Nephron progenitor cell (in vitro differentiated cells): ENCODE measurements at regions not wholly inside any gene's neighbourhood (a gene's known extent, or its start where the extent isn't known, plus 50 kb on each side); places are given as distances from the start of the nearest gene placed in this dataset.

ENCODE experiments used
- DNase-seq: peaks from one replicate; pipeline ENCODE4 v3.0.0; 2021
- H3K27ac Mint-ChIP-seq: 2 replicates; pipeline ENCODE4 v1.8.0; 2021; ENCODE audit warnings: mild to moderate bottlenecking, moderate library complexity, mixed read lengths
- H3K27me3 Mint-ChIP-seq: 2 replicates; pipeline ENCODE4 v1.8.0; 2021; ENCODE audit warnings: mild to moderate bottlenecking, low read depth, mixed read lengths; ENCODE audit not compliant: poor library complexity
- H3K36me3 Mint-ChIP-seq: 2 replicates; pipeline ENCODE4 v1.8.0; 2021; ENCODE audit warnings: low read depth, mixed read lengths
- H3K4me1 Mint-ChIP-seq: 2 replicates; pipeline ENCODE4 v1.8.0; 2021; ENCODE audit warnings: mixed read lengths
- H3K4me3 Mint-ChIP-seq: 2 replicates; pipeline ENCODE4 v1.8.0; 2021; ENCODE audit warnings: mild to moderate bottlenecking, moderate library complexity, mixed read lengths
- H3K9me3 Mint-ChIP-seq: 2 replicates; pipeline ENCODE4 v1.8.0; 2021; ENCODE audit warnings: mild to moderate bottlenecking, moderate library complexity, mixed read lengths
- CTCF ChIP-seq: fragments of 200-600 bp; sonication (generic); IDR thresholded peaks from 2 replicates; pipeline ENCODE4 v1.5.0; 2021; ENCODE audit warnings: antibody characterized with exemption

DNA sequence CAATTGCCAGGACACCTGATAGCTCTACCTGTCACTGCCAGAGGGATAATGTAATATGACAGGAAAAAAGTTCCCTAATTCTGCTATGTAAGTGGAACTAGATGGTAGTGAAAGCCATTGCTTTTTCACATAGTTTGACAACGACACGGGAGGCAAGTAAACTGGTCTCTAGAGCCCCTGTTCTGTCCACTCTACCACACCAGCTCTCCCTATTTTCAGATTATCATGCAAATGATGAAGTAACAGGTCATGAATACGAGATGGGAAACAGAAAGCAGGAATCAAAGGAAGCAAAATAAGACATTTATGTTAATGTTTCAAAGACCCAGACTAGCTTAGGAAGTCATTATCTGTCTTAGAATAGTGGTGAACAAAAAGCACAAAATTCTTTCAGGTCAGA, 56.2 kb downstream of the TAF11L14 start:
- TF ChIP-seq CTCF: no peak
- H3K4me1 Mint-ChIP-seq: no peaks in the 10 kb centered on the region

GRCh38 chr5:17691762-17692161, 57.5 kb downstream of the TAF11L14 start:
- Mint-ChIP-seq H3K4me3 (no peak overlapping the region), H3K4me1 (no peaks in the 10 kb centered on the region), H3K9me3 (no peaks in the 10 kb centered on the region), H3K27ac (no peak overlapping the region), H3K36me3 (no peaks in the 10 kb centered on the region), H3K27me3 (peaks cover 2% of the 10 kb centered on the region)
- TF ChIP-seq CTCF: no peak
- no peak for DNase-seq

More for the DNA sequence above, 56.2 kb downstream of the TAF11L14 start:
- no peak for DNase-seq
- Mint-ChIP-seq H3K27ac (no peak overlapping the region), H3K9me3 (no peaks in the 10 kb centered on the region), H3K27me3 (peaks cover 2% of the 10 kb centered on the region), H3K36me3 (no peaks in the 10 kb centered on the region), H3K4me3 (no peak overlapping the region)

- H3K4me1 Mint-ChIP-seq: peaks cover 5% of the 10 kb centered on the region
- H3K36me3 Mint-ChIP-seq: no peaks in the 10 kb centered on the region
- H3K4me3 Mint-ChIP-seq: no peak overlapping the region
- no peak for DNase-seq
- TF ChIP-seq CTCF: no peak
- no peak overlapping the region for H3K27ac Mint-ChIP-seq
- peaks cover 2% of the 10 kb centered on the region for H3K27me3 Mint-ChIP-seq
- no peaks in the 10 kb centered on the region for H3K9me3 Mint-ChIP-seq
Measured at GRCh38 chr5:17694371-17694770, 60.1 kb downstream of the TAF11L14 start.

DNA sequence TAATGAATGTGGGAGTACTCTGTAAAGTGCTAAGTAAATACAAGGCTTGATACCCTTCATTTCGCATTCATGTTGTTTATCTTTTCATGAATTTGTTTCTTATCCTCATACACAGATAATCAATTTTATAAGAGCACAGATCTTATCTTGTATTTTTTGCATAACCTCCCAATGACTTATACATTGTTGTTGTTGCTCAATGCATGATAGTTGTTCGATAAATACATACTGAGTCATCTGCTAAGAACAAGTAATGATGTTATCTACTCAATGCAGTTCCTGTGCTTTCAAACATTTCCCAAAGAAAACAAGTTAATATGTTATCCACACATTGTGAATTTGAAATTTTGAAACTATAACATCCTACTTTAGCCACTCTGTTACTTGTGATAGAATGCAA, 60.7 kb downstream of the TAF11L14 start:
- H3K27ac Mint-ChIP-seq: no peak overlapping the region
- no peak for TF ChIP-seq CTCF
- peaks cover 2% of the 10 kb centered on the region for H3K27me3 Mint-ChIP-seq
- no peak overlapping the region for H3K4me3 Mint-ChIP-seq
- H3K4me1 Mint-ChIP-seq: peaks cover 5% of the 10 kb centered on the region
- no peaks in the 10 kb centered on the region for H3K36me3 Mint-ChIP-seq
- DNase-seq: no peak
- no peaks in the 10 kb centered on the region for H3K9me3 Mint-ChIP-seq

DNA sequence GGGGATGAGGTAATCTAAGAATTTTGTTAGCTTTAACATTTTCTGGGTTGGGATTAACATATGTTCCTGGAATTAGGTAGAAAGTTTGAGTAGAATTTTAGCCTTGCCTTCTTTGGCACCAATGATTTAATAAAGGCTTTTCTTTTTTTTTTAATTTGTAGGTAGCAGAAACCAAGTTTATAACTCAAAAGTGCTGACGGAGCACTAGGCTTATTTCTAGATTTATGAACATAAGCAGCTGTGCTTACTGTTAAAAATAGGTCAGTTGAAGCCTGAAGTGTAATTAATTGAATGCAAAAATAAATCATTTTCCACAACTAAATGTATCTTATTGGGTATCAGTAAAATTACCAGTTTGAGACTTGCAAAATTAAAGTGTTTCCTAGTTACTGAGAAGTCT, 62.4 kb downstream of the TAF11L14 start:
- H3K4me3 Mint-ChIP-seq: no peak overlapping the region
- DNase-seq: no peak
- no peak for TF ChIP-seq CTCF
- H3K9me3 Mint-ChIP-seq: no peaks in the 10 kb centered on the region
- H3K36me3 Mint-ChIP-seq: no peaks in the 10 kb centered on the region
- no peaks in the 10 kb centered on the region for H3K27me3 Mint-ChIP-seq
- H3K27ac Mint-ChIP-seq: no peak overlapping the region
- peaks cover 5% of the 10 kb centered on the region for H3K4me1 Mint-ChIP-seq

DNA sequence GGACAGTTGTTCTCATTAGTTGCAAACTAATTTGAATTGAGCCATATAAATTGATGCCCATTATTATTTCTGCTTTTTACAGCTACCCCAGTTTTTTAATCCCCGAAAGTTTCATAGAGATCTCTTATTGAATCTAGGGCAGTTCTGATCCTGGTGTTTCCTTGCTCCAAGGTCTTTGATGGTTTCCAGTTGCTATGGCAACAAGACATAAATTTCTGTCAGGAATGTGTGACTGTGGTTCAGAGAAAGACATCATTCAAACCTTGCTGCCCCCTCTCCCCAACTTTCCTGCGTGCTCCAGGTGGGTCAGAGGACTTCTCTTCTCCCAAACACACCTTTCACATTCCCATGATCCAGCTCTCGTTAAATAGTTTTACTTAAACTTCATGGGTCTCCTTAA, 63.4 kb downstream of the TAF11L14 start:
- Mint-ChIP-seq H3K4me1 (peaks cover 5% of the 10 kb centered on the region), H3K27ac (no peak overlapping the region), H3K4me3 (no peak overlapping the region), H3K36me3 (no peaks in the 10 kb centered on the region), H3K9me3 (no peaks in the 10 kb centered on the region), H3K27me3 (no peaks in the 10 kb centered on the region)
- DNase-seq: no peak
- no peak for TF ChIP-seq CTCF
